Small intestine (tissue), 7 donors: ENCODE measurements at regions not wholly inside any gene's neighbourhood (a gene's known extent, or its start where the extent isn't known, plus 50 kb on each side); places are given as distances from the start of the nearest gene placed in this dataset.

Source experiments
- DNase-seq, 2 donors: peaks; one replicate each; pipeline versions ENCODE4 v3.0.0 to v3.0.0-alpha.2; 2013
- FAIRE-seq: peaks from 2 replicates; lab custom pipeline; 2012; peaks lifted over from hg19 to GRCh38; lab: Jason Lieb, UNC
- H3K27ac ChIP-seq, 3 donors: one replicate each; pipeline ENCODE4 v1.5.1; 2013; ENCODE audit warnings: low read length in 2 of 3, mild to moderate bottlenecking in 2 of 3, control low read depth in 1 of 3, inconsistent platforms in 1 of 3, low read depth in 1 of 3, moderate library complexity in 1 of 3
- H3K27me3 ChIP-seq, 3 donors: one replicate each; pipeline ENCODE4 v1.6.1; 2013; ENCODE audit warnings: low read length in 3 of 3, inconsistent platforms in 1 of 3; ENCODE audit not compliant: control insufficient read depth in 3 of 3, insufficient read depth in 3 of 3
- H3K36me3 ChIP-seq, 3 donors: one replicate each; pipeline ENCODE4 v1.6.1; 2013; ENCODE audit warnings: low read length in 3 of 3, inconsistent platforms in 1 of 3, low read depth in 1 of 3, mild to moderate bottlenecking in 1 of 3, moderate library complexity in 1 of 3; ENCODE audit not compliant: control insufficient read depth in 3 of 3, insufficient read depth in 2 of 3
- H3K4me1 ChIP-seq, 3 donors: one replicate each; pipeline ENCODE4 v1.6.1; 2013; ENCODE audit warnings: low read length in 2 of 3, inconsistent platforms in 1 of 3, low read depth in 1 of 3, mild to moderate bottlenecking in 1 of 3, moderate library complexity in 1 of 3; ENCODE audit not compliant: control insufficient read depth in 3 of 3, insufficient read depth in 2 of 3
- H3K4me3 ChIP-seq, 3 donors: one replicate each; pipeline ENCODE4 v1.5.1; 2013; ENCODE audit warnings: low read length in 3 of 3, control low read depth in 1 of 3, inconsistent platforms in 1 of 3, low read depth in 1 of 3, mild to moderate bottlenecking in 1 of 3, moderate library complexity in 1 of 3
- H3K9me3 ChIP-seq, 2 donors: one replicate each; pipeline ENCODE4 v1.6.1; 2013; ENCODE audit warnings: low read depth in 1 of 2, low read length in 1 of 2; ENCODE audit not compliant: control insufficient read depth in 2 of 2, insufficient read depth in 1 of 2
- WGBS, 3 donors: extraction: QIAGEN DNeasy Blood & Tissue Kit; methylation state at CpG; one replicate each; pipeline ENCODE4 v1.1.7; 2013; 5-methylcytosine and 5-hydroxymethylcytosine counted together
- donor health status: healthy with polysubstance abuse.
- donor health status: control.
- donor health status: control.
- donor health status: Bipolar disorder and iron deficiency.
- donor health status: healthy.

DNA sequence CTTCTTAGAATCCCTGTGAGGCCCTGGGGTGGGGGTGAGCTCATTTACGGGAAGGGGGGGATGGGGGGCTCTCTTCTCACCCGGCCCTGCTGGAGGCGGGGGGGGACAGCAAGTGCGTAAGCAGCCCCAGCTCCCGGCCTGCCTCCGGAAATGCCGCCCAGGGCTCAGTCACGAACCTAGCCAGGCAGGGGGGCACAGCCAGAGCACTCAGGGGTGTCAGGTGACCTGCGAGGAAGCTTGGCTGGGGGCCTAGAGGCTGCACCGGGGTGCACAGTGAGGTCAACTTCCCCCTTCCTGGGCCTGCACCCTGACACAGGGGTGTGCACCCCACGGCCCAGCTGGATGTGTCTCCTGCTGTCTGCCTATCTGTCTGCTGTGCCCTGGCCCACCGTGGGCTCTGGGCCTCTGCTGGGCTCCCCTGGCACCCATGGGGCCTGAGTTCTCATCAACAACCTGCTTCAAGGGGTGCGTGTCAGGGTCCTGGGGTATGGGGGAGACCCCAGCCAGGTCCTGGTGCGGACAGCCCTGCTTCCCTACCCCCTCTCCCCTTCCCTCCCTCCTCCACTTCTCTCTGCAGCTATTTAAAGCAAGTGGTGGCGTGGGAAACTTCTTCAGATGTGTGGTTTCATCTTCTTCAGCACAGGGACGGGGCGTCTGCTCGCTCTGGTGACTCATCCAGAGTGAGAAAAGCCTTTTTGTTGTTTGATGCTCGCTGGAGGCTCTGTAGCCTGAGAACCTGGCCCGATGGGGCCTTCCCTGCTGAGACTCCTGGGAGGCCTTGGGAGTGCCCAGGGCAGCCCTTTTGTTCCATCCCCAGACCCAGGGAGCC lies 92.5 kb upstream of the RUNX3 start:
- no peaks in the 10 kb centered on the region for H3K9me3 ChIP-seq
- FAIRE-seq (no peak), DNase-seq (peak; percentile 34 to 75)
- H3K4me3 ChIP-seq, result no peak overlapping the region
- H3K36me3 ChIP-seq, result no peaks in the 10 kb centered on the region
- peaks cover 0 to 7% (median 0%) of the 10 kb centered on the region in 3 donors for H3K4me1 ChIP-seq
- H3K27ac ChIP-seq, result peak overlapping the region; percentile 45 to 92 (median 70)
- 28 to 38% (median 29%) methylated on average over 17 to 20 of the region's 20 CpGs for WGBS, 3 donors
- no peaks in the 10 kb centered on the region for H3K27me3 ChIP-seq

DNA sequence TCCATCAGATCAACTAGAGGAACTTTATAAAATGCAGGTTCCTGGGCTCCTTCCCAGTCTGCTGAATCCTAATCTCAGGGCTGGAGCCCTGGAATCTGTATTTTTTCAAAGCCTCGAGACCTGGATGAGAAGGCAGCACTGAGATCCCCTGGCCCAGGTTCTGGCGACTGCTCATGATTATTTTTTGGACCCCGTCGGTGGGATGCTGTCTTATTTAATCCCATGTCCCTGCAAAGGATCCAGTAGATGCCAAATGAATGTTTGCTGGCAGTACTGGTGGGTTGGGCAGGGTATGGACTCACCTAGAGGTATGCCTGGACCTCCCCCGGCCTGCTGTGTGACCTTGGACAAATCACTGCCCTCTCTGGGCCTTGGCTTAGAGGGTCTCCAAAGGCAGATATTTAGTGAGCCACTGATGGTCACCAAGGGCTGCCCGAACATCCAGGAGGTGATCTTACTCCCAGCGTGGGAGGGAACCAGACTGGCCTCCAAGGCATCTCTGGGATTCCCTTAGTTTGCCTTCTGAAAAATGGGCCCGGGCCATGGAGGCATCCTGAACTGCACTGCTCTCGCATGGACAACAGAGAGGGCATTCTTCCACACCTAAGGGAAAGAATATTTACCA lies 91.6 kb upstream of the RUNX3 start:
- no peak for FAIRE-seq
- H3K9me3 ChIP-seq, result no peaks in the 10 kb centered on the region
- H3K27me3 ChIP-seq, result no peaks in the 10 kb centered on the region
- no peak for DNase-seq
- peaks cover 0 to 7% (median 0%) of the 10 kb centered on the region in 3 donors for H3K4me1 ChIP-seq
- H3K27ac ChIP-seq, result peak overlapping the region; percentile 6 to 85 (median 22)
- no peaks in the 10 kb centered on the region for H3K36me3 ChIP-seq
- no peak overlapping the region for H3K4me3 ChIP-seq
- 76 to 82% (median 80%) methylated on average over 9 of the region's 9 CpGs for WGBS, 3 donors

DNA sequence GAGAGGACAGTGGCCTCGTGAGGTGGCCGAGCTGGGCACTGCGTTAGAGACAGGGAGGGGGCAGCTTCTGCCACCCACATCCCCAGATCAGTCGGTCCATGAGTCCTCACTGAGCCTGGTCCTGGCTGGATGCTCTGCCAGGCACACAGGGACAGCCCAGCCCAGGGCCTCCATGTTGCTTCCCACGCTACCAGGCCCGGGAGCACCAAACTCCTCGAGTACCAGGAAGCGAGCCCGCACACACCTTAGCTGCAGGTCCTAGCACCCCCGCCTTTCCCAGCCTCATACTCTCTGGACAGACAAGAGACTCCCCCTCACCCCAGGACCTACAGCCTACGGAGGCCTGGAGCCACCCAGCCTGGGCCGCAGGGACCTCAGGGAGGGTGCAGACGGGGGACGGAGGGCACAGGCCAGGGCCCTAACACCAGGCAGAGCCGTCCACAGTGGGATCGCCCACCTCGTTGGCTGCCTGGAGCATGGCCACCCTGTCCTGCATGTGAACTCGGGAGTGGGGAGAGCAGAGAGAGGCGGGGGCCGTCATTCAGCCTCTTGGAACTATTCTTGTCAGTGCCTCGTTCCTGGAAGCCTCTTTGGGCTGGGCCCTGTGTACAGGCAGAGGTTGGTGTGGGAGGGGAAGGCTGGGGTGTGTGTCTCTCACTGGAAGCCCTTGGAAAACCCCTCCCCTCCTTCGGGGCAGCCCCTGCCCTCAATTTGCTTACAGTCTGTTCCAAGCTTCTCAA lies 90.9 kb upstream of the RUNX3 start:
- Histone ChIP-seq H3K9me3 (no peaks in the 10 kb centered on the region), H3K4me3 (no peak overlapping the region), H3K4me1 (peaks cover 0 to 7% (median 0%) of the 10 kb centered on the region in 3 donors), H3K27ac (peak overlapping the region in 1 of 3 donors; percentile 52), H3K27me3 (no peaks in the 10 kb centered on the region), H3K36me3 (no peaks in the 10 kb centered on the region)
- FAIRE-seq (no peak), DNase-seq (no peak)
- 78 to 84% (median 79%) methylated on average over 22 of the region's 22 CpGs for WGBS, 3 donors

DNA sequence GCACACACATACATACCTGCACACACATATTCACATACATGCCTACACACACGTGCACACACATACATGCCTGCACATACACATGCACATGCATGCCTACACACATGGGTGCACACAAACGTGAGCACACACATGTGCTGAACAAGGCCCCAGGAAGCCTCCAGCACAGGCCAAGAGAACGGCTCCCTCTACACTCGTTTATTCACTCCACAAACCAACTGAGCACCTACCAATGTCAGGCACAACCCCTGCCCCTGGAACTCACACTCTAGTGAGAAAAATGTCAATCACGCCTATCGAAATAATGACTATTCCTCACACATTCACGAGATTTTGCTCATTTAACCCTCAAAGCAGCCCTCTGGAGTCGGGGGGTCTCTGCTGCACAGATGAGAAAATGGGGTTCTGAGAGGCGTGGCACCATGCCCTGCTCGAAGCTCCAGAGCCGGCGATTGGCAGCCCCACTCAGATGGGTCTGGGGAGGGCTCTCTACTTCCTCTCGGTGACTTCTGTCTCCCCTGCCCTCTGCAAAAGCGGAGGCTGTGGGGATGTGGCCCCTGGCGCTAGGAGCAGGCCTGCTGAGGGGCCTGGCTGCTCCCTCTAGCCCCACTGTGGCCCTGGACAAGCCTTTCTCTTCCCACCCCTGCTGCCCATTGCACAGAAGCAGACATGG lies 90.2 kb upstream of the RUNX3 start:
- peaks cover 0 to 7% (median 0%) of the 10 kb centered on the region in 3 donors for H3K4me1 ChIP-seq
- no peak for FAIRE-seq
- no peaks in the 10 kb centered on the region for H3K9me3 ChIP-seq
- no peak overlapping the region for H3K4me3 ChIP-seq
- no peaks in the 10 kb centered on the region for H3K27me3 ChIP-seq
- H3K36me3 ChIP-seq, result no peaks in the 10 kb centered on the region
- H3K27ac ChIP-seq, result peak overlapping the region in 1 of 3 donors; percentile 43
- WGBS, 3 donors, result 75 to 83% (median 78%) methylated on average over 15 of the region's 15 CpGs
- DNase-seq, result no peak

DNA sequence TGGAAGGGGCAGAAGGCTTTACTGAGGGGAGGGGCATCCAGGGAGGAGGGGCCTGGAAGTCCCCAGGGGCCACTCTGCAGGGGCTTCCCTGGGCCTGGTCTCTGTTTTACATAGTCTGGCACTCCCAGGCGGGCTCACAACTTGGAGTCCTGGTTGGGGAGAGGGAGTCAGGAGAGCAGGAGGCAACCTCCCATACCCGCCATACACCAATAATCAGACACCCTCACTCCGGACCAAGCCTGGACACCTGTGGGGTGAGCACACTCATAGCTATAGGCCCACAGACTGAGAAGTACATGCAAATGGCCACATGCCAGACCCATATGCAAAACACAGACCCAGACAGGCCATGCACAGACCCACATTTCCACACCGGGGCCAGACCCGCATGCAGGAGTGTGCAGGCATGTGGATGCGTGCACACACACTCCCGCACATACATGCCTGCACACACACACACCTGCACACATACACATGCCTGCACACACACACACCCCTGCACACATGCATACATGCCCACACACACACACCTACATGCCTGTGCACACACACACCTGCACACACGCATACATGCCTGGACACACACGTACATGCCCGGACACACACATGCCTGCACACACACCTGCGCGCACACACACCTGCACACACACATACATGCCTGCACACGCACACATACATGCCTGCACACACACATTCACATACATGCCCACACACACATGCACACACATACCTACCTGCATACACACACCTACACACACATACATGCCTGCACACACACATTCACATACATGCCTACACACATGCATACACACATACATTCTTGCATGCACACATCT lies 89.5 kb upstream of the RUNX3 start:
- 86 to 95% (median 92%) methylated on average over 13 of the region's 13 CpGs for WGBS, 3 donors
- no peaks in the 10 kb centered on the region for H3K27me3 ChIP-seq
- no peak for DNase-seq
- H3K4me3 ChIP-seq, result no peak overlapping the region
- peaks cover 0 to 7% (median 0%) of the 10 kb centered on the region in 3 donors for H3K4me1 ChIP-seq
- H3K36me3 ChIP-seq, result no peaks in the 10 kb centered on the region
- H3K27ac ChIP-seq, result no peak overlapping the region
- no peak for FAIRE-seq
- H3K9me3 ChIP-seq, result no peaks in the 10 kb centered on the region

DNA sequence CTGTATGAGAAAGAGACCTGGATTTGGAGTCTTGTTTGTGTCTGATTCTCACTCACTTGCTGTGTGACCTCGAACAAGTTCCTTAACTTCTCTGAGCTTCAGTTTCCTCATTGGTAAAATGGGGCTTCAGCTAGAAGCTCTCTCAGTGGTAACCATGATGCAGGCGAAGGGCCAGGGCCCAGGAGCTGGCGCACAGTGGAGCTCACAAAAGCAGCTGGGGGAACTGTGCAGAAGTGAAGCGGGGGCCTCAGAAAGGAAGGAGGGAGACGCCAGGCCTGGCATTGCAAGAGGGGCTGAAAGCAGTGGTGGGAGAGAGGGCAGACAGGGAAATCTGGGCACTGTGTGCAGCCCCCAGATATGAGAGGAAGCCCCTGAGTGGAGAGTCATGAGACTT lies 88.9 kb upstream of the RUNX3 start:
- no peak overlapping the region for H3K27ac ChIP-seq
- WGBS, 3 donors, result 89 to 94% (median 93%) methylated on average over 5 of the region's 5 CpGs
- no peaks in the 10 kb centered on the region for H3K27me3 ChIP-seq
- no peak for DNase-seq
- H3K4me3 ChIP-seq, result no peak overlapping the region
- H3K9me3 ChIP-seq, result no peaks in the 10 kb centered on the region
- FAIRE-seq, result no peak
- H3K4me1 ChIP-seq, result peaks cover 0 to 7% (median 0%) of the 10 kb centered on the region in 3 donors
- no peaks in the 10 kb centered on the region for H3K36me3 ChIP-seq

DNA sequence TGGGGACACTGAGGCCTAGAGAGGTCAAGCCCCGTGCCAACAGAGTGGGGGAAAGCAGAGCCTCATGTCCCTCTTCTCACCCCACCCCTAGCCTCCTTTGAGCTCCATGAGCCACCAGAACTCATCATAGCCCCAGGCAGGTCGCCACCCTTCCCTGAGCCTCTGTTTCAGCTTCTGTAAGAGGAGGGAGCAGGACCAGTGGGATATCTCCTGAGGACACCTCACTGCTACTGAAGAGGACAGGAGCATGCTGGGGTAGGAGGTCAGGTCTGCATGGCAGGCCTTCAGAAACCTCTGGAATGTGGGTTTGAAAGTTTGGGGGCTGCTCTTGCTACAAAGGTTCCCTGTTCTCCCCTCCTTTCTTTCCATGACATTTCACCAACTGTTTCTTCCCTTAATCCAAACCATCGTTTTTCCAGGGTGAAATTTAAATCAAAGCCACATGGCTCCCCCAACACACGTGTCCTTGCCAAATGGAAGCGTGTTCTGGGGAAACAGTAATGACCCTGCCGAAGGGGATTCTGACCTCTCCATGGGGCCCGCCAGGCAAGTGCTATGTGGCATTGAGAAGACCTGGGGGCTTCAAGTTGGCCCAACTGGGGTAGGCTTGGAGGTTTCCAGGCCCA lies 88.1 kb upstream of the RUNX3 start:
- peak overlapping the region in 1 of 3 donors; percentile 33 for H3K27ac ChIP-seq
- no peaks in the 10 kb centered on the region for H3K9me3 ChIP-seq
- peaks cover 0 to 2% (median 0%) of the 10 kb centered on the region in 3 donors for H3K4me1 ChIP-seq
- DNase-seq, result no peak
- no peaks in the 10 kb centered on the region for H3K27me3 ChIP-seq
- 72 to 80% (median 79%) methylated on average over 7 of the region's 7 CpGs for WGBS, 3 donors
- H3K4me3 ChIP-seq, result no peak overlapping the region
- no peaks in the 10 kb centered on the region for H3K36me3 ChIP-seq
- no peak for FAIRE-seq
